Natural killer cell (primary cell): ENCODE measurements at regions not wholly inside any gene's neighbourhood (a gene's known extent, or its start where the extent isn't known, plus 50 kb on each side); places are given as distances from the start of the nearest gene placed in this dataset.

Source experiments
- ATAC-seq, 3 donors: fragments of 150-1000 bp in 2 of 3; fragments of 200-7000 bp in 1 of 3; cut with Tn5 transposase; 1 replicate in 1 of 3; 2 replicates in 2 of 3; pipeline ENCODE4 v1.10.0; 2021; ENCODE audit warnings: mild to moderate bottlenecking in 2 of 3, moderate library complexity in 2 of 3
- DNase-seq, 2 donors: peaks; one replicate each; pipeline versions ENCODE4 v3.0.0 to v3.0.0-alpha.2; 2013 to 2021; ENCODE audit warnings: mixed read lengths in 1 of 2
- H3K27ac ChIP-seq: one replicate; pipeline ENCODE4 v1.5.1; 2013; ENCODE audit warnings: mild to moderate bottlenecking, low read length
- H3K27me3 ChIP-seq: one replicate; pipeline ENCODE4 v1.6.1; 2013; ENCODE audit warnings: low read length; ENCODE audit not compliant: control insufficient read depth, insufficient read depth
- H3K36me3 ChIP-seq: one replicate; pipeline ENCODE4 v1.6.1; 2013; ENCODE audit warnings: low read length; ENCODE audit not compliant: control insufficient read depth, insufficient read depth
- H3K4me1 ChIP-seq: one replicate; pipeline ENCODE4 v1.6.1; 2013; ENCODE audit warnings: low read length; ENCODE audit not compliant: control insufficient read depth, insufficient read depth
- H3K4me3 ChIP-seq: one replicate; pipeline ENCODE4 v1.5.1; 2013; ENCODE audit warnings: low read length
- H3K9me3 ChIP-seq: one replicate; pipeline ENCODE4 v1.6.1; 2013; ENCODE audit warnings: low read length; ENCODE audit not compliant: control insufficient read depth, insufficient read depth
- H3K27ac Mint-ChIP-seq, 2 donors: one replicate each; pipeline ENCODE4 v1.8.0; 2022; ENCODE audit warnings: mild to moderate bottlenecking in 2 of 2, mixed read lengths in 2 of 2, moderate library complexity in 1 of 2
- H3K27me3 Mint-ChIP-seq, 2 donors: one replicate each; pipeline ENCODE4 v1.8.0; 2022; ENCODE audit warnings: low read depth in 2 of 2, mixed read lengths in 2 of 2
- H3K36me3 Mint-ChIP-seq: one replicate; pipeline ENCODE4 v1.8.0; 2022; ENCODE audit warnings: mixed read lengths
- H3K4me1 Mint-ChIP-seq, 2 donors: one replicate each; pipeline ENCODE4 v1.8.0; 2022; ENCODE audit warnings: mixed read lengths in 2 of 2
- H3K4me3 Mint-ChIP-seq: one replicate; pipeline ENCODE4 v1.8.0; 2022; ENCODE audit warnings: mild to moderate bottlenecking, moderate library complexity, mixed read lengths
- H3K9me3 Mint-ChIP-seq, 2 donors: one replicate each; pipeline ENCODE4 v1.8.0; 2022; ENCODE audit warnings: mixed read lengths in 2 of 2
- WGBS: methylation state at CpG from one replicate; pipeline ENCODE4 v1.1.7; 2013; ENCODE audit warnings: missing lambda C conversion rate; ENCODE audit not compliant: insufficient coverage; 5-methylcytosine and 5-hydroxymethylcytosine counted together
- intact Hi-C: fragments of 100-400 bp; cut with micrococcal nuclease; formaldehyde crosslinking; loops from one replicate; pipeline ENCODE4 v1.14.2; 2022
- TF ChIP-seq, protein P1 (sequence below): fragments of 200-600 bp; IDR thresholded peaks from one replicate; pipeline ENCODE4 v1.8.0; 2022; ENCODE audit warnings: antibody characterized with exemption

DNA sequence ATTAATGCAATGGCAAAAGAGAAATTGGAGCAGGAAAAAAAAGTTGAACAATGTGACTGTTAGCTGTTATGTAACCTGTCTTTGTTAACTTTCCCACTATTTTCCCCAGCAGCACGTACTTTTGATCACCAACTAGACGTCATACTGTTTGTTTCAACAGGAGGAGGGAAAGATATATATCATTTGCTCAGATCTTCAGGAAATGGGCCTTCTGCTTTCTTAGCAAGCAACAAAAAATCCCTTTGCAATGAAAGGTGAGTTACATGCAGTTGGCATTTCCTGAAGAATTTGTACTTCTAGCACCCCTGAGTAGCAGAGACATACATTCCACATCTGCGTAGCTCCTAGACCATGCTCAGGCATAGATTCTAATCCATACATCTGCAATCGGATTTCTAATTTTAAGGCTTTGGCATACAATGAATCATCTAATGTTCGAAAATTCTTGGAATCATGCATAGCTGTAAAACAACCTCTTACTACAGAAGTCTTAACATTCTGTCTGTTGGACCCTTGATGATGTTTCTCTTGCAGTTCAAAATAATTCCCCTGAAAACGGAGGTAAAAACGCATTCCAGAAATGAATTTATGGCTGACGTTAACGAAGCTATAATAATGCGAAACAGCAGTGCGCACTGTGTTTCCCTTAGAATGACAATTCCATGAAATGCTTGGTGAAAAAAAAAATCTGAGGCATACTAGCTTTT, 286.9 kb upstream of the MGMT start:
- ATAC-seq (no peak), DNase-seq (no peak)
- Histone ChIP-seq H3K9me3 (no peaks in the 10 kb centered on the region), H3K4me1 (no peaks in the 10 kb centered on the region), H3K4me3 (no peak overlapping the region), H3K36me3 (no peaks in the 10 kb centered on the region), H3K27me3 (no peaks in the 10 kb centered on the region), H3K27ac (no peak overlapping the region)
- H3K27ac Mint-ChIP-seq, result no peak overlapping the region
- H3K4me3 Mint-ChIP-seq, result no peak overlapping the region
- H3K4me1 Mint-ChIP-seq, result no peaks in the 10 kb centered on the region
- H3K9me3 Mint-ChIP-seq, result no peaks in the 10 kb centered on the region
- TF ChIP-seq, protein P1, sequence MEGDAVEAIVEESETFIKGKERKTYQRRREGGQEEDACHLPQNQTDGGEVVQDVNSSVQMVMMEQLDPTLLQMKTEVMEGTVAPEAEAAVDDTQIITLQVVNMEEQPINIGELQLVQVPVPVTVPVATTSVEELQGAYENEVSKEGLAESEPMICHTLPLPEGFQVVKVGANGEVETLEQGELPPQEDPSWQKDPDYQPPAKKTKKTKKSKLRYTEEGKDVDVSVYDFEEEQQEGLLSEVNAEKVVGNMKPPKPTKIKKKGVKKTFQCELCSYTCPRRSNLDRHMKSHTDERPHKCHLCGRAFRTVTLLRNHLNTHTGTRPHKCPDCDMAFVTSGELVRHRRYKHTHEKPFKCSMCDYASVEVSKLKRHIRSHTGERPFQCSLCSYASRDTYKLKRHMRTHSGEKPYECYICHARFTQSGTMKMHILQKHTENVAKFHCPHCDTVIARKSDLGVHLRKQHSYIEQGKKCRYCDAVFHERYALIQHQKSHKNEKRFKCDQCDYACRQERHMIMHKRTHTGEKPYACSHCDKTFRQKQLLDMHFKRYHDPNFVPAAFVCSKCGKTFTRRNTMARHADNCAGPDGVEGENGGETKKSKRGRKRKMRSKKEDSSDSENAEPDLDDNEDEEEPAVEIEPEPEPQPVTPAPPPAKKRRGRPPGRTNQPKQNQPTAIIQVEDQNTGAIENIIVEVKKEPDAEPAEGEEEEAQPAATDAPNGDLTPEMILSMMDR, result no peak
- 87% methylated on average over 9 of the region's 11 CpGs for WGBS
- H3K27me3 Mint-ChIP-seq, result peaks cover 9 to 14% of the 10 kb centered on the region in 2 donors
- H3K36me3 Mint-ChIP-seq, result no peaks in the 10 kb centered on the region
- intact Hi-C loops, result no loop called here

DNA sequence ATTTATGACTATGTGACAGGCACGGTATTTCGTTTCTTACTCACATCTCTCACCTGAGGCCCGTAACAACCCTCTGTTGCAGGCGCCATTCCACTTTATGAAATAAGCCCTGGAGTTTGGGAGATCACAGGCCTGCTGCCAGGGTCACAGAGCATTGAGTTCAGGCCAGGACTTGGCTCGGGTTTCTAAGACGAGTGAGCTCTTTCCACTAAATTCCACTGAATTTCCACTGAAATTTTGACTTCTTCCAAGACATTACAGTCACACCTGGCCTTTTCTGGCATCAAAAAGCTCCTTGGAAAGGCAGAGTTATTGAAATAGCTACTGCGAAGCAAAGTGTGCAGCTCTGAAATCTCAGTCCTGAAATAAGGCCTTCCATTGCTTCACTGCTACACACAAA, 282.8 kb upstream of the MGMT start:
- TF ChIP-seq, protein P1, result no peak

DNA sequence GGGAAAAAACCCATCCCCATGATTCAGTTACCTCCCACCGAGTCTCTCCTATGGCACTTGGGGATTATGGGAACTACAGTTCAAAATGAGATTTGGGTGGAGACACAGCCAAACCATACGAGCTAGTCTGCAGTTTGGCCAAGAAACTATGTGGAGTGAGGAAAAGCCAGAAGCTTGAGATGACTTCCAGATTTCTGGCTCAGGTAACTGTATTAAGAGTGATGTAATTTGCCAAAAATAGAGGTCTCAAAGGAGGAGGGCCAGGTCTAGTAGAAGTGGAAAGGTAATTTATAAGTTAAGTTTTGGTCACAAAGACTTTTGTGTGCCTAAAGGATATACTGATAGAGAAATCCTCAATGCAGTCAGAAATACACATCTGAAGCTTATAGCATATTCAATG, 279.7 kb upstream of the MGMT start:
- ATAC-seq (no peak), DNase-seq (no peak)
- Histone ChIP-seq H3K27me3 (no peaks in the 10 kb centered on the region), H3K4me3 (no peak overlapping the region), H3K9me3 (no peaks in the 10 kb centered on the region), H3K36me3 (no peaks in the 10 kb centered on the region), H3K27ac (no peak overlapping the region), H3K4me1 (no peaks in the 10 kb centered on the region)
- Mint-ChIP-seq H3K27ac (no peak overlapping the region), H3K27me3 (peaks cover 0 to 18% of the 10 kb centered on the region in 2 donors), H3K4me1 (no peaks in the 10 kb centered on the region), H3K4me3 (no peak overlapping the region), H3K36me3 (no peaks in the 10 kb centered on the region), H3K9me3 (no peaks in the 10 kb centered on the region)
- TF ChIP-seq, protein P1, result no peak
- WGBS, result 52% methylated on average over 2 of the region's 2 CpGs
- intact Hi-C loops, result no loop called here

More for the DNA sequence above, 282.8 kb upstream of the MGMT start:
- DNase-seq (no peak), ATAC-seq (no peak)
- Mint-ChIP-seq H3K27me3 (peaks cover 3 to 10% of the 10 kb centered on the region in 2 donors), H3K4me1 (no peaks in the 10 kb centered on the region), H3K27ac (no peak overlapping the region), H3K36me3 (no peaks in the 10 kb centered on the region), H3K9me3 (no peaks in the 10 kb centered on the region), H3K4me3 (no peak overlapping the region)
- Histone ChIP-seq H3K4me1 (no peaks in the 10 kb centered on the region), H3K4me3 (no peak overlapping the region), H3K27ac (no peak overlapping the region), H3K9me3 (no peaks in the 10 kb centered on the region), H3K27me3 (no peaks in the 10 kb centered on the region), H3K36me3 (no peaks in the 10 kb centered on the region)
- WGBS, result 91% methylated on average over 7 of the region's 7 CpGs
- intact Hi-C loops, result no loop called here

DNA sequence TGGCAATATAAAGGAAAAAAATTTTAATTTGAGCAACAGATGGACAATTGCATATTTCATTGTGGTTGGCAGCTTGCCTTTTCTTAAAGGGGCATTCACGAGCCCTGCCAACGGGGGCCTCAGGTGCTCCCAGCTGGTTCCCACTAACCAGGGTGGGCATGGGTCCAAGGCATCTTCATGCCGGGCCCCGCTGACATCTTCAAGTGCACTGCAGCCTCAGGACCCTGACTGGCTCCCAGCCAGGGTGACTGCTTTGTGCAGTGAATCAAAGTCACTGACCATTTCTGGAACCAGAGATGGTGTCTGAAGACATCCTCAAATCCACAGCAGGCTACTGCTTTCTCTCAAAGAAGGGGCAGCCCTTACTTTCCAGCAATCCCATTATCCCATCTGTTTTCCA, 275.2 kb upstream of the MGMT start:
- 25% methylated on average over 4 of the region's 4 CpGs for WGBS
- Mint-ChIP-seq H3K27me3 (peaks cover 7 to 30% of the 10 kb centered on the region in 2 donors), H3K36me3 (no peaks in the 10 kb centered on the region), H3K27ac (no peak overlapping the region), H3K4me3 (no peak overlapping the region), H3K9me3 (no peaks in the 10 kb centered on the region), H3K4me1 (no peaks in the 10 kb centered on the region)
- no peak overlapping the region for H3K27ac ChIP-seq
- no peaks in the 10 kb centered on the region for H3K36me3 ChIP-seq
- intact Hi-C loops, result no loop called here
- no peaks in the 10 kb centered on the region for H3K9me3 ChIP-seq
- ATAC-seq (no peak), DNase-seq (no peak)
- TF ChIP-seq, protein P1, result no peak
- no peaks in the 10 kb centered on the region for H3K27me3 ChIP-seq
- no peaks in the 10 kb centered on the region for H3K4me1 ChIP-seq
- no peak overlapping the region for H3K4me3 ChIP-seq
